ENCODE measurements at regions not wholly inside any gene's neighbourhood (a gene's known extent, or its start where the extent isn't known, plus 50 kb on each side); places are given as distances from the start of the nearest gene placed in this dataset.

DNA sequence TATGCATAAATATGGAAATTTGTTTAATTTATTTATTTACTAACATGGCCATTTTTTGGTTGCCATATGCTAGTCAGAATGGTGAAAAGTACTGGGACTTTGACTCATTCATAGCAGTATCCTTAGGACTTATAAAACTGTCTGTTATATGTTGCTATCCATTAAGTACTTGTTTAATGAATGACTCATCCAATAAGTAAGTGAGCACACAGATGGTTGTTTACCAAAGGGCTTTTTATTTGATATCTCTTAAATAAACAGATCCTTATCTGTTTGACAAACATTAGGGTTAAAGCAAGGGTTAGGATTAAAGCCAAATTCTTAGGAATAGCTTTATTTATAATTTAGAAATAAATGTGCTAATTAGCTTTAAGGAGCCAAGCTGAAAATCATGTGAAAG is 183.4 kb downstream of the FBXO4 start:
- TF ChIP-seq, protein P1, sequence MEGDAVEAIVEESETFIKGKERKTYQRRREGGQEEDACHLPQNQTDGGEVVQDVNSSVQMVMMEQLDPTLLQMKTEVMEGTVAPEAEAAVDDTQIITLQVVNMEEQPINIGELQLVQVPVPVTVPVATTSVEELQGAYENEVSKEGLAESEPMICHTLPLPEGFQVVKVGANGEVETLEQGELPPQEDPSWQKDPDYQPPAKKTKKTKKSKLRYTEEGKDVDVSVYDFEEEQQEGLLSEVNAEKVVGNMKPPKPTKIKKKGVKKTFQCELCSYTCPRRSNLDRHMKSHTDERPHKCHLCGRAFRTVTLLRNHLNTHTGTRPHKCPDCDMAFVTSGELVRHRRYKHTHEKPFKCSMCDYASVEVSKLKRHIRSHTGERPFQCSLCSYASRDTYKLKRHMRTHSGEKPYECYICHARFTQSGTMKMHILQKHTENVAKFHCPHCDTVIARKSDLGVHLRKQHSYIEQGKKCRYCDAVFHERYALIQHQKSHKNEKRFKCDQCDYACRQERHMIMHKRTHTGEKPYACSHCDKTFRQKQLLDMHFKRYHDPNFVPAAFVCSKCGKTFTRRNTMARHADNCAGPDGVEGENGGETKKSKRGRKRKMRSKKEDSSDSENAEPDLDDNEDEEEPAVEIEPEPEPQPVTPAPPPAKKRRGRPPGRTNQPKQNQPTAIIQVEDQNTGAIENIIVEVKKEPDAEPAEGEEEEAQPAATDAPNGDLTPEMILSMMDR (conservative IDR thresholded peaks at IDR 0.05; ENCODE audit: low read depth, low read length), result no peak
- TF ChIP-seq EZH2 (IDR thresholded peaks at IDR 0.05; ENCODE audit: low read length, unreplicated experiment), result no peak
